GM23338 (cell line): ENCODE measurements at regions not wholly inside any gene's neighbourhood (a gene's known extent, or its start where the extent isn't known, plus 50 kb on each side); places are given as distances from the start of the nearest gene placed in this dataset.

Experiments used
- CREB1 ChIP-seq: fragments of 250-450 bp; sonication (Bioruptor Pico); IDR thresholded peaks from 2 replicates; pipeline ENCODE4 v1.5.0; 2020; ENCODE audit warnings: low read depth, mild to moderate bottlenecking, moderate library complexity
- EZH2 ChIP-seq: fragments of 200-600 bp; sonication (generic); IDR thresholded peaks from one replicate; pipeline ENCODE4 v1.8.0; 2017; ENCODE audit warnings: antibody characterized with exemption, mild to moderate bottlenecking, low read depth; ENCODE audit not compliant: unreplicated experiment
- EZH2phosphoT487 ChIP-seq: fragments of 200-600 bp; sonication (generic); IDR thresholded peaks from one replicate; pipeline ENCODE4 v1.8.1; 2018; ENCODE audit warnings: antibody characterized with exemption; ENCODE audit not compliant: unreplicated experiment
- JUNB ChIP-seq: IDR thresholded peaks from one replicate; pipeline ENCODE4 v1.6.1; 2016; ENCODE audit warnings: antibody characterized with exemption; ENCODE audit not compliant: unreplicated experiment
- POLR2AphosphoS5 ChIP-seq: IDR thresholded peaks from 2 replicates; pipeline ENCODE4 v1.6.1; 2016; ENCODE audit warnings: antibody characterized with exemption, low read depth
- REST ChIP-seq: IDR thresholded peaks from one replicate; pipeline ENCODE4 v1.6.1; 2018; ENCODE audit warnings: antibody characterized with exemption; ENCODE audit not compliant: unreplicated experiment
- STAT1 ChIP-seq: IDR thresholded peaks from one replicate; pipeline ENCODE4 v1.6.1; 2016; ENCODE audit warnings: antibody characterized with exemption; ENCODE audit not compliant: unreplicated experiment
- ZNF114 ChIP-seq: fragments of 250-450 bp; sonication (Bioruptor Pico); IDR thresholded peaks from 2 replicates; pipeline ENCODE4 v1.5.0; 2020; ENCODE audit warnings: mild to moderate bottlenecking, moderate library complexity
- ZNF331 ChIP-seq: fragments of 250-450 bp; sonication (Bioruptor Pico); IDR thresholded peaks from 2 replicates; pipeline ENCODE4 v1.5.0; 2020; ENCODE audit warnings: low read depth, mild to moderate bottlenecking, moderate library complexity
- TF ChIP-seq, protein P1 (sequence below), 2 experiments: fragments of 200-600 bp in 1 of 2; sonication (generic) in 1 of 2; conservative IDR thresholded peaks; 2 replicates each; pipeline versions ENCODE4 v1.5.1 to v1.6.1; 2016 to 2017; ENCODE audit warnings: antibody characterized with exemption in 2 of 2, low read depth in 2 of 2, mild to moderate bottlenecking in 2 of 2, moderate library complexity in 1 of 2

GRCh38 chr2:100213595-100213994, 71.2 kb upstream of the AFF3 start:
- TF ChIP-seq, protein P1, sequence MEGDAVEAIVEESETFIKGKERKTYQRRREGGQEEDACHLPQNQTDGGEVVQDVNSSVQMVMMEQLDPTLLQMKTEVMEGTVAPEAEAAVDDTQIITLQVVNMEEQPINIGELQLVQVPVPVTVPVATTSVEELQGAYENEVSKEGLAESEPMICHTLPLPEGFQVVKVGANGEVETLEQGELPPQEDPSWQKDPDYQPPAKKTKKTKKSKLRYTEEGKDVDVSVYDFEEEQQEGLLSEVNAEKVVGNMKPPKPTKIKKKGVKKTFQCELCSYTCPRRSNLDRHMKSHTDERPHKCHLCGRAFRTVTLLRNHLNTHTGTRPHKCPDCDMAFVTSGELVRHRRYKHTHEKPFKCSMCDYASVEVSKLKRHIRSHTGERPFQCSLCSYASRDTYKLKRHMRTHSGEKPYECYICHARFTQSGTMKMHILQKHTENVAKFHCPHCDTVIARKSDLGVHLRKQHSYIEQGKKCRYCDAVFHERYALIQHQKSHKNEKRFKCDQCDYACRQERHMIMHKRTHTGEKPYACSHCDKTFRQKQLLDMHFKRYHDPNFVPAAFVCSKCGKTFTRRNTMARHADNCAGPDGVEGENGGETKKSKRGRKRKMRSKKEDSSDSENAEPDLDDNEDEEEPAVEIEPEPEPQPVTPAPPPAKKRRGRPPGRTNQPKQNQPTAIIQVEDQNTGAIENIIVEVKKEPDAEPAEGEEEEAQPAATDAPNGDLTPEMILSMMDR (conservative IDR thresholded peaks at IDR 0.05; ENCODE audit: low read depth in 2 of 2): no peak
- TF ChIP-seq ZNF331 (CRISPR knock-in tag): no peak
- no peak for TF ChIP-seq EZH2
- no peak for TF ChIP-seq ZNF114 (CRISPR knock-in tag)
- no peak for TF ChIP-seq POLR2AphosphoS5
- TF ChIP-seq STAT1: no peak
- TF ChIP-seq REST: no peak
- TF ChIP-seq EZH2phosphoT487: no peak
- TF ChIP-seq CREB1: no peak
- no peak for TF ChIP-seq JUNB
